ENCODE measurements at regions not wholly inside any gene's neighbourhood (a gene's known extent, or its start where the extent isn't known, plus 50 kb on each side); places are given as distances from the start of the nearest gene placed in this dataset.
"Not testable (repeated sequence)": the region's sequence is repeated elsewhere in the genome, so short reads cannot be mapped to it uniquely, and the experiment has no call there.

DNA sequence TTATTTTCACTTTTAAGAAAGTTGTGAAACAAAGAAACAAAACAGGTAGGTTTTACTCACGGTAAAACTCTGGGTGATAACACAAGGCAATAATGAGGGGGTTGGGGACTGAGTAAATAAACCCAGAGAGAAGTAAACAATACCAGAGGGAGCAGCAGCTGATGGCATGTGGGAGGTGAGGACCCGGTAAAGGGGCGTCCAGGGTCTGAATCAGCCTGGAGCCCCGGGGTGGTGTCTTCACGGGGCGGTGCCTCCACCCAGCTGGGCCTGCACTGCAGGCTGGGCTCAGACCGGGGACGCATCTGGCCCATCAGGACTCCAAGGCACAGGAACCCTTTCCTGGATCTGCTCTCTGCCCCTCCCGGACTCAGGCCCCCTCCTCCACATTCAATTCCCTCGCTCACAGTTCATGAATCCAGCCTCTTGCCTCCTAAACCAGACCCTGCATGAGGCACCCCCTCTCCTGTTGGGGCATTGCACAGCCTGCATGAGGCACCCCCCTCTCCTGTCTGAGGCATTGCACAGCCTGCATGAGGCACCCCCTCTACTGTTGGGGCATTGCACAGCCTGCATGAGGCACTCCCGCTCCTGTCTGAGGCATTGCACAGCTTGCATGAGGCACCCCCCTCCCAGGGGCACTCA is 73.9 kb upstream of the MFGE8 start:
- no peak for DNase-seq (ENCODE audit: low spot score)
- intact Hi-C loops (cut with micrococcal nuclease), result no loop called here
- Mint-ChIP-seq H3K4me3 (ENCODE audit: low read depth) (no peak overlapping the region), H3K9me3 (no peaks in the 10 kb centered on the region), H3K27ac (no peak overlapping the region), H3K36me3 (ENCODE audit: low read depth) (no peaks in the 10 kb centered on the region), H3K27me3 (ENCODE audit: low read depth) (peaks cover 3% of the 10 kb centered on the region), H3K4me1 (ENCODE audit: low read depth) (no peaks in the 10 kb centered on the region)

DNA sequence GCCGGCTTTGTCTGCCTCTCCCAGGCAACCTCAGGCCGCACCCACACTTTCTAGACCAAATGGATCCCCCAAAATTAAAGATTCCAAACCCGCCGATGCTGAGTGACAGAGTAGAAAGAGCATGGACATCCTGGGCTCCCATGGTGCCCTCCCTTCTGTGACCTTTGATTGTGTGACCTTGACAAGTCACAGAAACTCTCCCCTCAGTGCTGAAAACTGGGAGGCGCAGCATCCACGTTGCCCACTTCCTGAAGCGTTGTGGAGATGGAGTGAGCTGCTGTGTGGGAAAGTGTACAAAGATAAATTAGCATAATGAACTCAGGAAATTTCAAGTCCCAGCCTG is 74.4 kb upstream of the MFGE8 start:
- no peaks in the 10 kb centered on the region for H3K4me1 Mint-ChIP-seq (ENCODE audit: low read depth)
- H3K27ac Mint-ChIP-seq, result no peak overlapping the region
- H3K4me3 Mint-ChIP-seq (ENCODE audit: low read depth), result no peak overlapping the region
- H3K36me3 Mint-ChIP-seq (ENCODE audit: low read depth), result no peaks in the 10 kb centered on the region
- no peaks in the 10 kb centered on the region for H3K9me3 Mint-ChIP-seq
- intact Hi-C loops (cut with micrococcal nuclease), result no loop called here
- peaks cover 4% of the 10 kb centered on the region for H3K27me3 Mint-ChIP-seq (ENCODE audit: low read depth)
- DNase-seq (ENCODE audit: low spot score), result no peak

DNA sequence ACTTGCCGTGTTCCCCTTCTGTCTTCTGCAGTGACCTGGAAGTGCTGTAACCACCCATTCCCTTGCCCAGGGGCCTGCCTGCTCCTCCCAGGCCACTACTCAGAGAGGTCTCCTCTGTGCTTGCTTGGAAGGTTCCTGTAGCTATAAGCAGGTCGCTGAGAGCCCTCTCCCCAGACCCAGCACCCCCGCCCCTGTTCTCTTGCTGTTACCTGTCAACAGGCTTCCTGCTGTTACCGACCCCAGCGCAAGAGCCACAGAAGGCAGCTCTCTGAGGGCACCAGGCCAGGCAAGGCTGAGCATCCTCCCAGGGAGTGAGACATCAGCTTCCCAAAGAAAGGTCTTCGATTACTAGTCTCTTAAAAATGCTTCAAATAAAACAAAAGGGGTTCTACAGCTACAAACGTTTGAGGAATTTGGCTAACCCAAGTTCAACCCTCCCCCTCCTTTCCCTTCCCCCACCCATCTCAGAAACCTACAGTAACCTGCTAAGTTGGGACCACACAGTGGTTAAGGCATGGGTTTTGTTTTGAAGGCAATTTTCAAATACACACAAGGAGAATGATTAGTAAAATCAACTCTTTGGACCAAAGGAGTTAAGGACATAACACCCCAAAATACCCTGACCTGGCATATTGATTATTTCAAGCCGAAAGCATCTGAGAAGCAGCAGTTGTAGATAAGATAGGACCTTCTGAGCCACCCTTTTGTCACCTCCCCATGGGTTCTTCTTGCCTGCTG is 74.9 kb upstream of the MFGE8 start:
- no peak overlapping the region for H3K27ac Mint-ChIP-seq
- H3K36me3 Mint-ChIP-seq (ENCODE audit: low read depth), result no peaks in the 10 kb centered on the region
- H3K4me1 Mint-ChIP-seq (ENCODE audit: low read depth), result no peaks in the 10 kb centered on the region
- no peak overlapping the region for H3K4me3 Mint-ChIP-seq (ENCODE audit: low read depth)
- intact Hi-C loops (cut with micrococcal nuclease), result no loop called here
- no peak for DNase-seq (ENCODE audit: low spot score)
- H3K27me3 Mint-ChIP-seq (ENCODE audit: low read depth), result peaks cover 4% of the 10 kb centered on the region
- H3K9me3 Mint-ChIP-seq, result no peaks in the 10 kb centered on the region

DNA sequence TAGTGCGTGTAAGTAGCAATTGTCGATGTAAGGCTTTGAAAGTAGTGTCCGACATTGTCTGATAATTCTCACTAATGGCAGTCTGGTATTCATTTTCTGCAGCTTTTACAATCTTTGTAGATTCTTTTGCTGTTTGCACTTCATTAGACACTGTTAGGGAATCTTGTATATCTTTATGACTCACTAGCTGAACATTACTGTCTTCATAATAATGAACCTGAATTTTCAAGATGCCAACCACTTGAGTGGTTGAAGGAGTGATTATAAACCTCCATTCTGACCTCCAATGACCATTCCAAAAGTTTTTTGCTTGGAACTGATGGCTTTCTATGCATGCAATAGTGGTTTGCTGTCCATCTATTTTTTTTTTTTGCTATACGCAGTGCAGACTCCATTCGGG is 76.4 kb upstream of the MFGE8 start:
- intact Hi-C loops (cut with micrococcal nuclease), result no loop called here

DNA sequence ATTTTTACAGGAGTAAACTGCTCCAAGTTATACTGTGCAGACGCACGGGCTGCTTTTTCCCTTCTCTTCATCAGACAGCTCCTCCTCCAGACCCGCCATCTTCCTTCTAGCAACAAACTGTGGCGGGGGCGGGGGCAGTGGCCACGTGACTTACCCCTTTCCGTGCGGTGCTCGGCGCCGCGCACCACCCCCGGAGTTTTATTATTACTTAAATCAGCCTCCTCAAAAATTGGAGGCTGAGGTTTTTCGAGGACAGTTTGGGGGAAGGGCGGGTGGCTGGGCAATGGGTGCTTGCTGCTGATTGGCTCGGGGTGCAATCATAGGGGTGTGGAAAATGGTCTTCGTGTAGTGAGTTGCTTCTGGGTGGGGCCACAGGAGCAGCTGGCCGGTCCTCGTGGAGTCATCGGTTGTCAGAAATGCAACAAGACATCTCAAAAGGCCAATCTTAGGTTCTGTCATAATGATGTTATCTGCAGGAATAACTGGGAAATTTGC is 77.1 kb upstream of the MFGE8 start:
- Mint-ChIP-seq H3K36me3 (ENCODE audit: low read depth) (no peaks in the 10 kb centered on the region), H3K27me3 (ENCODE audit: low read depth) (peaks cover 4% of the 10 kb centered on the region), H3K9me3 (no peaks in the 10 kb centered on the region), H3K4me3 (ENCODE audit: low read depth) (no peak overlapping the region), H3K27ac (no peak overlapping the region), H3K4me1 (ENCODE audit: low read depth) (no peaks in the 10 kb centered on the region)
- DNase-seq (ENCODE audit: low spot score), result no peak
- intact Hi-C loops (cut with micrococcal nuclease), result no loop called here

More for the DNA sequence above, 76.4 kb upstream of the MFGE8 start:
- Mint-ChIP-seq H3K9me3 (no peaks in the 10 kb centered on the region), H3K4me1 (ENCODE audit: low read depth) (no peaks in the 10 kb centered on the region), H3K27me3 (ENCODE audit: low read depth) (peaks cover 4% of the 10 kb centered on the region), H3K4me3 (ENCODE audit: low read depth) (no peak overlapping the region), H3K27ac (no peak overlapping the region), H3K36me3 (ENCODE audit: low read depth) (no peaks in the 10 kb centered on the region)
- DNase-seq (ENCODE audit: low spot score), result no peak

DNA sequence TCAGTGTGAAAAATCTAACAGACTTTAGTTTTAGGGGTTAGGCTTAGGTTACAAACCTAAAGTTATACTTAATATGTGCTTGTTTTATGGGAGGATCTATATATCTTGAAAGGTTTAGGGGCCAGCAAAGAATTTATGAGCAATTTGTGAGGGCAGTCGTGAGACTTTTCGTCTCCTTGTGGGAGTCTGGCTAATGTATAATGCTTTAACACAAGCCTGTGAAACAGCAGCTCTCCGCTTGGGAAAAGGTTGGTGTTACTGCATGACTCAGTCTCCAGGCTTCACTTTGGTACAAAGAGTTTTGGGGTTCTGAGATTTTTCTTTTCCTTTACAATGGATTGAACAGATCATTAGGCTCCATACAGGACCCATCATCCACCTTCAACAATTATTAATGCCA is 79.0 kb upstream of the MFGE8 start:
- Mint-ChIP-seq H3K27me3 (ENCODE audit: low read depth) (peaks cover 6% of the 10 kb centered on the region), H3K4me3 (ENCODE audit: low read depth) (no peak overlapping the region), H3K36me3 (ENCODE audit: low read depth) (no peaks in the 10 kb centered on the region), H3K27ac (no peak overlapping the region), H3K9me3 (no peaks in the 10 kb centered on the region), H3K4me1 (ENCODE audit: low read depth) (no peaks in the 10 kb centered on the region)
- DNase-seq (ENCODE audit: low spot score), result no peak
- intact Hi-C loops (cut with micrococcal nuclease), result no loop called here

DNA sequence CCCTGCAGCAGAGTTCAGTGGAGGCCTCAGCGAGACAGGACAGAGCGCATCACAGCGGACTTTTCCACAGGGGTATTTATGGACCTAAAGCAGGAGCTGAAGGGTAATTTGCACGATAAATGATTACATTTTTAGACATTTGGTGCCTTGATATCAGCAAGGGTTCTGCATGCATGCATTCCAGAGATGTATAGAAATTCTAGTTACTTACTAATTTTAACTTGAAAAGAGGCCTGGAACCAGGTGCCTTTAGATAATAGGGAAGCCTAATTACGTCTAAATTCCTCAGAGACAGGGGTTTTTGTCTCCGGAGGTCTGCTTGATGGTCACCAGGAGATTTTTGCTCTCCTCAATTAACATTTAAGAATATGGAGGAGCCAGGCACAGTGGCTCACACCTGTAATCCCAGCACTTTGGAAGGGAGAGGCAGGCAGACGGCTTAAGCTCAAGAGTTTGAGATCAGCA is 79.8 kb upstream of the MFGE8 start:
- Mint-ChIP-seq H3K9me3 (no peaks in the 10 kb centered on the region), H3K27me3 (ENCODE audit: low read depth) (peaks cover 6% of the 10 kb centered on the region), H3K27ac (no peak overlapping the region), H3K36me3 (ENCODE audit: low read depth) (no peaks in the 10 kb centered on the region), H3K4me3 (ENCODE audit: low read depth) (no peak overlapping the region), H3K4me1 (ENCODE audit: low read depth) (no peaks in the 10 kb centered on the region)
- no peak for DNase-seq (ENCODE audit: low spot score)
- intact Hi-C loops (cut with micrococcal nuclease), result no loop called here

DNA sequence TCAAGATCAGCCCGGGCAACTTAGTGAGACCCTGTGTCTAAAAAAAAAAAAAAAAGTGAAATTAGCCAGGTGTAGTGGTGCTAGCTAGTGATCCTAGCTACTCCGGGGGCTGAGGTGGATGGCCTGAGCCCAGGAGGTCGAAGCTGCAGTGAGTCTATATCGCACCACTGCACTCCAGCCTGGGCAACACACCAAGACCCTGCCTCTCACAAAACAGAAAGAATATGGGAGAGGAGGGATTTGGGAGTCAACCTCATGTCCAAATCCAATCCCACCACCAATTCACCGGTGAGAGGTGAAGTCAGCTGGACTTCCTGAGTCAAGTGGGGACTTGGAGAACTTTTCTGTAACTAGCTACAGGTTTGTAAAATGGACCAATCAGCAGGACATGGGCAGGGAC is 80.5 kb upstream of the MFGE8 start:
- no peaks in the 10 kb centered on the region for H3K36me3 Mint-ChIP-seq (ENCODE audit: low read depth)
- no peaks in the 10 kb centered on the region for H3K4me1 Mint-ChIP-seq (ENCODE audit: low read depth)
- intact Hi-C loops (cut with micrococcal nuclease), result no loop called here
- H3K9me3 Mint-ChIP-seq, result no peaks in the 10 kb centered on the region
- no peak overlapping the region for H3K27ac Mint-ChIP-seq
- H3K27me3 Mint-ChIP-seq (ENCODE audit: low read depth), result peaks cover 8% of the 10 kb centered on the region
- no peak for DNase-seq (ENCODE audit: low spot score)
- no peak overlapping the region for H3K4me3 Mint-ChIP-seq (ENCODE audit: low read depth)

DNA sequence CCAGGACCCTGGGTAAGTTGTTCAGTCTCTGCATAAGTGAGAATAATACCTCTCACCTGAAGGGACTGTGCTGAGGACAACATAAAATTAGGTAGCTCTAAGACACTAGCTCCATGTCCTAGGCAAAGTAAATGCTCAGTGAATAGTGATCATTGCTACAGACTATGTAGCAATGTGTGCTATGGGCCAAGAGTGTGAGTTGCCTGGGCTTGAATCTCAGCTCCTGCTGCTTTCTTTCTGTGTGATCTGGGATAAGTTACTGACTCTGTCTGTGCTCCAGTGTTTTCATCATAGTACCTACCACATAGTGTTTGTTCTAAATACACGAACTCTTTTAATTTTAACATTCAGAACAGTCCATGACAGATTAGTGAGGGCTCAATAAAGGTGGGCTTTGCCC is 81.1 kb upstream of the MFGE8 start:
- H3K9me3 Mint-ChIP-seq, result no peaks in the 10 kb centered on the region
- intact Hi-C loops (cut with micrococcal nuclease), result no loop called here
- H3K36me3 Mint-ChIP-seq (ENCODE audit: low read depth), result no peaks in the 10 kb centered on the region
- peaks cover 11% of the 10 kb centered on the region for H3K27me3 Mint-ChIP-seq (ENCODE audit: low read depth)
- H3K4me1 Mint-ChIP-seq (ENCODE audit: low read depth), result no peaks in the 10 kb centered on the region
- DNase-seq (ENCODE audit: low spot score), result no peak
- no peak overlapping the region for H3K27ac Mint-ChIP-seq
- H3K4me3 Mint-ChIP-seq (ENCODE audit: low read depth), result no peak overlapping the region

DNA sequence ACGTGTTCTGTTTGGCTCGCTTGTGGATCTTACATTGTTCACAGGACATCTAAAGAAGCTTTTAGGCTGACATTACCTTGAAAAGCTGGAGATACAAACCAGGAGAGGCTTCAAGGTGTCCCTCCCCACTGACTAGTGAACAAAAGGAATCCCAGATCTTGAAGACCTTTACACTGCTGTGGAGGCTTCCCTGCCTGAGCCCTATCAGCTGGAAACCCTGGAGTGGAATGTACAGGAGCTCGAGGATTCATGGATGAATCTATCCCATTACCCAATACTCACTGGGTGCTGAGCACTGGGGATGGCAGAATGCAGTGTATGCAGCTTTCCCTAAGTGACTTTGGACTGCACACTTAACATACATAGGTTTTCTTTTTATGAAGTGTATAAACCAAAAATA is 82.3 kb upstream of the MFGE8 start:
- Mint-ChIP-seq H3K9me3 (no peaks in the 10 kb centered on the region), H3K36me3 (ENCODE audit: low read depth) (no peaks in the 10 kb centered on the region), H3K27ac (no peak overlapping the region), H3K4me1 (ENCODE audit: low read depth) (no peaks in the 10 kb centered on the region), H3K27me3 (ENCODE audit: low read depth) (peaks cover 11% of the 10 kb centered on the region), H3K4me3 (ENCODE audit: low read depth) (no peak overlapping the region)
- intact Hi-C loops (cut with micrococcal nuclease), result no loop called here
- DNase-seq (ENCODE audit: low spot score), result no peak

DNA sequence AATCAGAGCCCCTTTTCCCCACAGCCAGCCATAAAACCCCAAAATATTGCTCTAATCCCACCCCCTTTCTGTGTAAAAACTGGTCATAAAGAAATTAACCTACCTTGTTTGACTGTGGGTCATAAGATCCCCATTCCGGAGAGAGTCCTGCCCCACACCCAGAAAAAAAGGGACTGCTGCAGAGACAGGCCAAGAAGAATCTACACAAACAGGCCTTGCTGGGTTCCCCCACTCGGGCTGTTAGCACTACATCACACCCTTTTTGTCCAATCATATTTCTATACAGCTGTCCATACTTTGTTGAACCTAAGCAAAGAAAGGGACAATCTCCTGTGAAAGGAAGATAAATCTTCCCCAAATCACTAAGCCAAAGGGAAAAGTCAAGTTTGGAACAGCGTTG is 84.4 kb upstream of the MFGE8 start:
- Mint-ChIP-seq H3K9me3 (no peaks in the 10 kb centered on the region), H3K4me1 (ENCODE audit: low read depth) (peaks cover 3% of the 10 kb centered on the region)
- intact Hi-C loops (cut with micrococcal nuclease), result no loop called here

DNA sequence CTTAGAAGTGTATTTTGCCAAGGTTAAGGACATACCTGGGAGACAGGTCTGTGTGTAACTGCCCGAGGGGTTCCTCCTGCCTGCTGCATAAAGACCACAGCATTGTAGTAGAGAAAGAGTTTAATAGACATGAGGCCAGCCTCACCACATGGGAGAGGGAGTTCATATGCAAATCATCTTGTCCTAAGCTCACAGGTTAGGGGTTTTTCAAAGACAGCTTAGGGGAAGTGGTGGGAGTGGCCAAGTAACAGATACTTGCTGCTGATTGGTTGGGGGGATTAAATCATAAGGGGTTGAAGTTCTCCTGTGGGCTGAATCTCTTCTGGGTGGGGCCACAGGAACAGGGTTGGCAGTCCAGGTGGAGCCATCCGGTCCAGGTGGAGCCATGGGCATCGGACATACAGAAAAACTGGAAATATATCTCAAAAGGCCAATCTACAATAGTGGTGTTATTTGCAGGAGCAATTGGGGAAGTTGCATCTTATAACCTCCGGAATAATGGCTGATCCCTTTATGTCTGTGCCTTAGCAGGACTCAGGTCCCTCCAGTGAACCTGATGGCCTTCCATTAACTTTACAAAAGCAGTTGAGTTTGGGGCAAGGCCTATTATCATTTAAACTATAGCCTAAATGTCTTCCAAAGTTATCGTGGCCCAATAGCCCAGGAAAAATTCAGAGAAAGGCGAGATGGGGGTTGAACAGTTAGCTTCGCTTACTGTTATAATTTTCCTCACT is 86.0 kb upstream of the MFGE8 start:
- Mint-ChIP-seq H3K4me3 (ENCODE audit: low read depth) (no peak overlapping the region), H3K36me3 (ENCODE audit: low read depth) (no peaks in the 10 kb centered on the region), H3K27me3 (ENCODE audit: low read depth) (peaks cover 8% of the 10 kb centered on the region), H3K9me3 (no peaks in the 10 kb centered on the region), H3K27ac (no peak overlapping the region), H3K4me1 (ENCODE audit: low read depth) (peaks cover 3% of the 10 kb centered on the region)
- DNase-seq (ENCODE audit: low spot score), result no peak
- intact Hi-C loops (cut with micrococcal nuclease), result no loop called here

More for the DNA sequence above, 84.4 kb upstream of the MFGE8 start:
- Mint-ChIP-seq H3K27ac (no peak overlapping the region), H3K36me3 (ENCODE audit: low read depth) (no peaks in the 10 kb centered on the region), H3K4me3 (ENCODE audit: low read depth) (no peak overlapping the region), H3K27me3 (ENCODE audit: low read depth) (peaks cover 8% of the 10 kb centered on the region)
- DNase-seq (ENCODE audit: low spot score), result no peak

DNA sequence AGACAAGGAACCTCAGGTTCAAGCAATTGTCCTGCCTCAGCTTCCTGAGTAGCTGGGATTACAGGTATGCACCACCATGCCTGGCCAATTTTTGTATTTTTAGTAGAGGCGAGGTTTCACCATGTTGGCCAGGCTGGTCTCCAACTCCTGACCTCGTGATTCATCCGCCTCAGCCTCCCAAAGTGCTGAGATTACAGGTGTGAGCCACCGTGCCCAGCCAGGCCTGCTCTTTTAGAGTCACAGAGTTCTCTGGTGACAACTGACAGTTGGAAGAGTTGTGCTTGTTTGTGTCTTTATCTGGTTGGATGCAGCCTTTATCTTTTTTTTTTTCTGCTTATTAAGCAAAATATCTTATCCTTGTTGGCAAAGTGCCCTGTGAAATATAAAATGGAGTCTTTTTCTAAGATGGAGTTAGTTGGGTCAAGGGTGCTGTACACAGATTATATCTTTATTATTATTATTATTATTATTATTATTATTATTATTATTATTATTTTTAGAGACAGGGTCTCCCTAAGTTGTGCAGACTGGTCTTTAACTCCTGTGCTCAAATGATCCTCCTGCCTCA is 86.5 kb upstream of the ABHD2 start:
- intact Hi-C loops (cut with micrococcal nuclease); DNase-seq (ENCODE audit: low spot score); H3K36me3 Mint-ChIP-seq (ENCODE audit: low read depth); H3K4me1 Mint-ChIP-seq (ENCODE audit: low read depth); H3K27ac Mint-ChIP-seq; H3K27me3 Mint-ChIP-seq (ENCODE audit: low read depth); H3K9me3 Mint-ChIP-seq; H3K4me3 Mint-ChIP-seq (ENCODE audit: low read depth): not testable (repeated sequence)
